HEK293 (cell line): ENCODE measurements at regions not wholly inside any gene's neighbourhood (a gene's known extent, or its start where the extent isn't known, plus 50 kb on each side); places are given as distances from the start of the nearest gene placed in this dataset.
"Not testable (repeated sequence)": the region's sequence is repeated elsewhere in the genome, so short reads cannot be mapped to it uniquely, and the experiment has no call there.

Experiments used
- CTCF ChIA-PET: fragments of 350-600 bp; formaldehyde crosslinking; extraction: SDS; loops from one replicate; lab custom pipeline; 2021; ENCODE audit warnings: antibody characterized with exemption; lab: Yijun Ruan, JAX
- POLR2A ChIA-PET: fragments of 300-600 bp; formaldehyde crosslinking; extraction: SDS; loops from one replicate; lab custom pipeline; 2020; ENCODE audit warnings: antibody characterized with exemption, inconsistent platforms; lab: Yijun Ruan, JAX
- H3K27ac ChIP-seq: fragments of 200-500 bp; sonication (Bioruptor generic); 2 replicates; pipeline ENCODE4 v1.5.1; 2014; ENCODE audit warnings: low read depth, low read length, control low read depth, inconsistent platforms; ENCODE audit errors: extremely low read depth
- H3K36me3 ChIP-seq, 2 experiments: fragments of 200-500 bp in 1 of 2; sonication (Bioruptor generic) in 1 of 2; 1 replicate in 1 of 2; 2 replicates in 1 of 2; pipeline ENCODE4 v1.5.1; 2014 to 2017; ENCODE audit warnings: inconsistent platforms in 2 of 2, low read length in 2 of 2; ENCODE audit not compliant: control insufficient read depth in 2 of 2, insufficient read depth in 1 of 2
- H3K4me1 ChIP-seq: fragments of 200-500 bp; sonication (Bioruptor generic); 2 replicates; pipeline ENCODE4 v1.5.1; 2014; ENCODE audit warnings: mild to moderate bottlenecking, low read length, inconsistent platforms; ENCODE audit not compliant: control insufficient read depth, insufficient read depth
- H3K4me3 ChIP-seq: 2 replicates; pipeline ENCODE4 v1.5.1; 2011; ENCODE audit warnings: low read depth, mild to moderate bottlenecking, control low read depth, low read length, moderate library complexity
- H3K9me3 ChIP-seq: fragments of 200-500 bp; sonication (Bioruptor generic); 2 replicates; pipeline ENCODE4 v1.5.1; 2014; ENCODE audit warnings: low read depth, low read length, inconsistent platforms; ENCODE audit not compliant: control insufficient read depth, insufficient read depth
- GFI1B ChIP-seq: fragments of 450-650 bp; formaldehyde crosslinking; IDR thresholded peaks from 2 replicates; pipeline ENCODE4 v1.5.1; 2016; ENCODE audit warnings: missing biosample characterization, missing genetic modification characterization
- SALL2 ChIP-seq: fragments of 450-650 bp; formaldehyde crosslinking; IDR thresholded peaks from 2 replicates; pipeline ENCODE4 v1.5.0; 2017; ENCODE audit warnings: missing biosample characterization, mild to moderate bottlenecking, missing genetic modification characterization, borderline replicate concordance
- SCRT2 ChIP-seq: fragments of 450-650 bp; formaldehyde crosslinking; IDR thresholded peaks from 2 replicates; pipeline ENCODE4 v1.5.1; 2016; ENCODE audit warnings: missing biosample characterization, missing genetic modification characterization
- TSHZ1 ChIP-seq: fragments of 450-650 bp; formaldehyde crosslinking; IDR thresholded peaks from 2 replicates; pipeline ENCODE4 v1.5.1; 2016; ENCODE audit warnings: missing biosample characterization, missing genetic modification characterization, borderline replicate concordance
- ZBTB6 ChIP-seq: fragments of 450-650 bp; formaldehyde crosslinking; IDR thresholded peaks from 2 replicates; pipeline ENCODE4 v1.5.1; 2017; ENCODE audit warnings: missing biosample characterization, missing genetic modification characterization
- ZNF157 ChIP-seq: fragments of 450-650 bp; formaldehyde crosslinking; IDR thresholded peaks from 2 replicates; pipeline ENCODE4 v1.5.1; 2016; ENCODE audit warnings: missing biosample characterization, missing genetic modification characterization
- ZNF16 ChIP-seq: fragments of 450-650 bp; formaldehyde crosslinking; IDR thresholded peaks from 2 replicates; pipeline ENCODE4 v1.5.1; 2016; ENCODE audit warnings: low read depth, missing biosample characterization, missing genetic modification characterization
- ZNF214 ChIP-seq: fragments of 450-650 bp; formaldehyde crosslinking; IDR thresholded peaks from 2 replicates; pipeline ENCODE4 v1.5.1; 2017; ENCODE audit warnings: missing biosample characterization, mild to moderate bottlenecking, missing genetic modification characterization, borderline replicate concordance
- ZNF335 ChIP-seq: fragments of 450-650 bp; formaldehyde crosslinking; conservative IDR thresholded peaks from 2 replicates; pipeline ENCODE4 v1.5.1; 2016; ENCODE audit warnings: missing biosample characterization, missing genetic modification characterization
- ZNF404 ChIP-seq: fragments of 450-650 bp; formaldehyde crosslinking; IDR thresholded peaks from 2 replicates; pipeline ENCODE4 v1.5.1; 2017; ENCODE audit warnings: missing biosample characterization, missing genetic modification characterization
- ZNF513 ChIP-seq: fragments of 450-650 bp; IDR thresholded peaks from 2 replicates; pipeline ENCODE4 v1.5.1; 2018; ENCODE audit warnings: missing biosample characterization, missing genetic modification characterization
- ZNF610 ChIP-seq: fragments of 450-650 bp; formaldehyde crosslinking; IDR thresholded peaks from 2 replicates; pipeline ENCODE4 v1.5.1; 2016; ENCODE audit warnings: missing biosample characterization, missing genetic modification characterization, borderline replicate concordance
- ZNF660 ChIP-seq: fragments of 450-650 bp; IDR thresholded peaks from 2 replicates; pipeline ENCODE4 v1.5.1; 2018; ENCODE audit warnings: missing biosample characterization, mild to moderate bottlenecking, missing genetic modification characterization
- ZNF707 ChIP-seq: fragments of 450-650 bp; formaldehyde crosslinking; IDR thresholded peaks from 2 replicates; pipeline ENCODE4 v1.5.1; 2016; ENCODE audit warnings: missing biosample characterization, missing genetic modification characterization
- ZSCAN30 ChIP-seq: fragments of 450-650 bp; IDR thresholded peaks from 2 replicates; pipeline ENCODE4 v1.5.1; 2018; ENCODE audit warnings: missing biosample characterization, mild to moderate bottlenecking, missing genetic modification characterization, moderate library complexity

GRCh38 chr12:114528766-114529165 lies 122.8 kb upstream of the TBX5 start:
- Histone ChIP-seq H3K4me3 (no peak overlapping the region), H3K27ac (no peak overlapping the region), H3K9me3 (no peaks in the 10 kb centered on the region), H3K36me3 (no peaks in the 10 kb centered on the region), H3K4me1 (no peaks in the 10 kb centered on the region)
- ChIA-PET CTCF (no interaction called here), POLR2A (no interaction called here)
- TF ChIP-seq ZBTB6 (tag by site-specific recombination) (no peak), ZNF404 (no peak), ZNF16 (tag by site-specific recombination) (no peak), ZNF335 (tag by site-specific recombination) (no peak), ZNF513 (tag by site-specific recombination) (no peak)

- H3K27ac ChIP-seq, H3K36me3 ChIP-seq, H3K9me3 ChIP-seq, H3K4me3 ChIP-seq, POLR2A ChIA-PET, H3K4me1 ChIP-seq: not testable (repeated sequence)
- CTCF ChIA-PET, result interaction anchor here (1.2 kb wide), 1 partner anchor 13 kb away, joined by 5 read pairs; no protein-coding TSS in a partner anchor
Observed at GRCh38 chr12:114521160-114521559, 115.2 kb upstream of the TBX5 start.

GRCh38 chr12:114512351-114512750 lies 106.4 kb upstream of the TBX5 start:
- no peak overlapping the region for H3K27ac ChIP-seq
- TF ChIP-seq ZNF16 (tag by site-specific recombination) (no peak), ZSCAN30 (tag by site-specific recombination) (no peak), SALL2 (tag by site-specific recombination) (no peak), ZNF214 (no peak), ZNF157 (tag by site-specific recombination) (no peak), ZNF707 (tag by site-specific recombination) (no peak), ZNF610 (no peak), ZNF660 (tag by site-specific recombination) (no peak), GFI1B (no peak), SCRT2 (tag by site-specific recombination) (no peak), TSHZ1 (tag by site-specific recombination) (no peak), ZNF513 (tag by site-specific recombination) (no peak)

More at GRCh38 chr12:114512351-114512750, 106.4 kb upstream of the TBX5 start:
- H3K9me3 ChIP-seq, result no peaks in the 10 kb centered on the region
- no peaks in the 10 kb centered on the region for H3K36me3 ChIP-seq
- ChIA-PET POLR2A (no interaction called here), CTCF (no interaction called here)
- no peak overlapping the region for H3K4me3 ChIP-seq
- H3K4me1 ChIP-seq, result no peaks in the 10 kb centered on the region
